ENCODE measurements at regions not wholly inside any gene's neighbourhood (a gene's known extent, or its start where the extent isn't known, plus 50 kb on each side); places are given as distances from the start of the nearest gene placed in this dataset.

GRCh38 chr16:87053016-87053982 lies 263.9 kb downstream of the C16orf95 start:
- TF ChIP-seq CTCF (conservative IDR thresholded peaks at IDR 0.05; ENCODE audit: low read depth, low read length) (no peak), EZH2 (IDR thresholded peaks at IDR 0.05; ENCODE audit: borderline replicate concordance, low read depth, low read length, poor library complexity, severe bottlenecking) (no peak)
